ENCODE measurements at regions not wholly inside any gene's neighbourhood (a gene's known extent, or its start where the extent isn't known, plus 50 kb on each side); places are given as distances from the start of the nearest gene placed in this dataset.

- Histone ChIP-seq H3K4me1 (ENCODE audit: insufficient read depth) (no peaks in the 10 kb centered on the region), H3K4me2 (no peak overlapping the region), H3K9me2 (replicated peaks; ENCODE audit: insufficient read depth) (no peaks in the 10 kb centered on the region), H3K9me3 (ENCODE audit: low read depth) (no peaks in the 10 kb centered on the region), H3K4me3 (no peak overlapping the region), H3K36me3 (replicated peaks; ENCODE audit: insufficient read depth, low read depth) (no peaks in the 10 kb centered on the region), H3K27ac (no peak overlapping the region), H2AFZ (no peak overlapping the region), H4K20me1 (ENCODE audit: insufficient read depth, poor library complexity, severe bottlenecking) (no peaks in the 10 kb centered on the region), H3K79me2 (no peaks in the 10 kb centered on the region), H3K27me3 (no peaks in the 10 kb centered on the region)
- DNase-seq (ENCODE audit: low spot score), result no peak
- TF ChIP-seq EZH2phosphoT487 (IDR thresholded peaks at IDR 0.05; ENCODE audit: low read depth, severe bottlenecking, unreplicated experiment), result no peak
- TF ChIP-seq EZH2 (IDR thresholded peaks at IDR 0.05; ENCODE audit: borderline replicate concordance), result no peak
- no peak for TF ChIP-seq CTCF (IDR thresholded peaks at IDR 0.05; ENCODE audit: poor library complexity)
- 39% methylated on average over 2 of the region's 2 CpGs for WGBS (ENCODE audit: low lambda C conversion rate, missing lambda C conversion rate)
Observed at GRCh38 chr3:101978348-101978747, 129.0 kb downstream of the NFKBIZ start.

- H3K27me3 ChIP-seq, result no peaks in the 10 kb centered on the region
- no peaks in the 10 kb centered on the region for H3K4me1 ChIP-seq (ENCODE audit: insufficient read depth)
- no peaks in the 10 kb centered on the region for H4K20me1 ChIP-seq (ENCODE audit: insufficient read depth, poor library complexity, severe bottlenecking)
- 86% methylated on average over 3 of the region's 3 CpGs for WGBS (ENCODE audit: low lambda C conversion rate, missing lambda C conversion rate)
- no peak overlapping the region for H3K4me2 ChIP-seq
- no peaks in the 10 kb centered on the region for H3K36me3 ChIP-seq (replicated peaks; ENCODE audit: insufficient read depth, low read depth)
- H3K9me2 ChIP-seq (replicated peaks; ENCODE audit: insufficient read depth), result no peaks in the 10 kb centered on the region
- no peak overlapping the region for H2AFZ ChIP-seq
- TF ChIP-seq EZH2phosphoT487 (IDR thresholded peaks at IDR 0.05; ENCODE audit: low read depth, severe bottlenecking, unreplicated experiment) (no peak), CTCF (IDR thresholded peaks at IDR 0.05; ENCODE audit: poor library complexity) (no peak), EZH2 (IDR thresholded peaks at IDR 0.05; ENCODE audit: borderline replicate concordance) (no peak)
- no peak overlapping the region for H3K27ac ChIP-seq
- no peak for DNase-seq (ENCODE audit: low spot score)
- no peak overlapping the region for H3K4me3 ChIP-seq
- no peaks in the 10 kb centered on the region for H3K79me2 ChIP-seq
- H3K9me3 ChIP-seq (ENCODE audit: low read depth), result no peaks in the 10 kb centered on the region
Observed at GRCh38 chr3:101979033-101979432, 129.7 kb downstream of the NFKBIZ start.

GRCh38 chr3:101984356-101984755, 135.0 kb downstream of the NFKBIZ start:
- H2AFZ ChIP-seq, result no peak overlapping the region
- no peaks in the 10 kb centered on the region for H3K36me3 ChIP-seq (replicated peaks; ENCODE audit: insufficient read depth, low read depth)

More at GRCh38 chr3:101984356-101984755, 135.0 kb downstream of the NFKBIZ start:
- Histone ChIP-seq H3K4me3 (no peak overlapping the region), H3K4me1 (ENCODE audit: insufficient read depth) (no peaks in the 10 kb centered on the region), H3K9me2 (replicated peaks; ENCODE audit: insufficient read depth) (no peaks in the 10 kb centered on the region), H3K4me2 (no peak overlapping the region), H3K9me3 (ENCODE audit: low read depth) (no peaks in the 10 kb centered on the region), H3K79me2 (no peaks in the 10 kb centered on the region), H3K27ac (no peak overlapping the region), H3K27me3 (no peaks in the 10 kb centered on the region), H4K20me1 (ENCODE audit: insufficient read depth, poor library complexity, severe bottlenecking) (no peaks in the 10 kb centered on the region)
- 70% methylated on average over 4 of the region's 4 CpGs for WGBS (ENCODE audit: low lambda C conversion rate, missing lambda C conversion rate)
- no peak for DNase-seq (ENCODE audit: low spot score)
- TF ChIP-seq EZH2phosphoT487 (IDR thresholded peaks at IDR 0.05; ENCODE audit: low read depth, severe bottlenecking, unreplicated experiment), result no peak
- no peak for TF ChIP-seq CTCF (IDR thresholded peaks at IDR 0.05; ENCODE audit: poor library complexity)
- no peak for TF ChIP-seq EZH2 (IDR thresholded peaks at IDR 0.05; ENCODE audit: borderline replicate concordance)
